KMS-11 (cell line): ENCODE measurements at regions not wholly inside any gene's neighbourhood (a gene's known extent, or its start where the extent isn't known, plus 50 kb on each side); places are given as distances from the start of the nearest gene placed in this dataset.
"Not testable (repeated sequence)": the region's sequence is repeated elsewhere in the genome, so short reads cannot be mapped to it uniquely, and the experiment has no call there.

Experiments
- H2AFZ ChIP-seq: fragments of 200-600 bp; sonication (generic); 2 replicates; pipeline ENCODE4 v1.6.1; 2016; ENCODE audit warnings: antibody characterized with exemption, mixed run types, low read depth
- H3K27ac ChIP-seq: fragments of 200-600 bp; sonication (generic); 2 replicates; pipeline ENCODE4 v1.6.1; 2016; ENCODE audit warnings: mild to moderate bottlenecking, mixed run types
- H3K27me3 ChIP-seq: fragments of 200-600 bp; sonication (generic); 2 replicates; pipeline ENCODE4 v1.6.1; 2017; ENCODE audit warnings: mild to moderate bottlenecking, low read depth, mixed run types, moderate library complexity; ENCODE audit not compliant: insufficient read depth
- H3K36me3 ChIP-seq: fragments of 200-600 bp; sonication (generic); 2 replicates; pipeline ENCODE4 v1.6.1; 2017; ENCODE audit warnings: mild to moderate bottlenecking, mixed run types; ENCODE audit not compliant: insufficient read depth
- H3K4me1 ChIP-seq: fragments of 200-600 bp; sonication (generic); 2 replicates; pipeline ENCODE4 v1.6.1; 2016; ENCODE audit warnings: mild to moderate bottlenecking, low read depth, mixed run types; ENCODE audit not compliant: poor library complexity, severe bottlenecking
- H3K4me2 ChIP-seq: fragments of 200-600 bp; sonication (generic); 2 replicates; pipeline ENCODE4 v1.7.0; 2016; ENCODE audit warnings: mild to moderate bottlenecking, mixed run types
- H3K4me3 ChIP-seq: fragments of 200-600 bp; sonication (generic); IDR thresholded peaks from 2 replicates; pipeline ENCODE4 v1.6.1; 2017; ENCODE audit warnings: low read depth, low read length, mixed read lengths; ENCODE audit not compliant: insufficient read depth
- H3K79me2 ChIP-seq: fragments of 200-600 bp; sonication (generic); 2 replicates; pipeline ENCODE4 v1.6.1; 2016; ENCODE audit warnings: low read depth, mixed run types; ENCODE audit not compliant: insufficient read depth
- H3K9ac ChIP-seq: fragments of 200-600 bp; sonication (generic); 2 replicates; pipeline ENCODE4 v1.6.1; 2016; ENCODE audit warnings: mild to moderate bottlenecking, mixed run types
- H4K20me1 ChIP-seq: fragments of 200-600 bp; sonication (generic); 2 replicates; pipeline ENCODE4 v1.6.1; 2016; ENCODE audit warnings: mild to moderate bottlenecking, mixed run types; ENCODE audit not compliant: insufficient read depth
- TF ChIP-seq, protein P1 (sequence below): fragments of 200-600 bp; sonication (generic); conservative IDR thresholded peaks from 2 replicates; pipeline ENCODE4 v1.6.1; 2017; ENCODE audit warnings: low read depth, mild to moderate bottlenecking, antibody characterized with exemption, low read length, moderate library complexity, mixed read lengths

DNA sequence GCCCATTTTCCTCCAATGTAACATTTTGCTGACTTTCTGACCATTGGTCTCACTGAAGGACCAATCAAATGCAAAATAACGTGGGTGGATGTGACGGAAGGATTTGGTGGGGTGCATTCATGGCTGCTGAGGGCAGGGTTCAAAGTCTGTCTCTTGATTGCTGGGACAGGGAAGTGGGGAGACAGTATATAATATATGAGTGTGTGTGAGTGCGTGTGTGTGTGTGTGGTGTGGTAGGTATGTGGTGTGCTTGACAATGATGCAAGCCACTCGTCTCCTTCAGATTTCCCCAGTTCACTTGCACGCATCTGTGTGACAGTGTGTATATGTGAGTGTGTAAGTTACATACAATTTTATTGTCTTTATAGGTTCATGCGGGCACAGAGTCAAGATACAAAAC, 477.3 kb downstream of the DIRAS2 start:
- Histone ChIP-seq H3K36me3 (no peaks in the 10 kb centered on the region), H3K27me3 (no peaks in the 10 kb centered on the region), H4K20me1 (no peaks in the 10 kb centered on the region), H3K4me2 (no peak overlapping the region), H2AFZ (no peak overlapping the region), H3K4me1 (no peaks in the 10 kb centered on the region), H3K27ac (no peak overlapping the region), H3K79me2 (no peaks in the 10 kb centered on the region), H3K4me3 (no peak overlapping the region), H3K9ac (no peak overlapping the region)
- TF ChIP-seq, protein P1, sequence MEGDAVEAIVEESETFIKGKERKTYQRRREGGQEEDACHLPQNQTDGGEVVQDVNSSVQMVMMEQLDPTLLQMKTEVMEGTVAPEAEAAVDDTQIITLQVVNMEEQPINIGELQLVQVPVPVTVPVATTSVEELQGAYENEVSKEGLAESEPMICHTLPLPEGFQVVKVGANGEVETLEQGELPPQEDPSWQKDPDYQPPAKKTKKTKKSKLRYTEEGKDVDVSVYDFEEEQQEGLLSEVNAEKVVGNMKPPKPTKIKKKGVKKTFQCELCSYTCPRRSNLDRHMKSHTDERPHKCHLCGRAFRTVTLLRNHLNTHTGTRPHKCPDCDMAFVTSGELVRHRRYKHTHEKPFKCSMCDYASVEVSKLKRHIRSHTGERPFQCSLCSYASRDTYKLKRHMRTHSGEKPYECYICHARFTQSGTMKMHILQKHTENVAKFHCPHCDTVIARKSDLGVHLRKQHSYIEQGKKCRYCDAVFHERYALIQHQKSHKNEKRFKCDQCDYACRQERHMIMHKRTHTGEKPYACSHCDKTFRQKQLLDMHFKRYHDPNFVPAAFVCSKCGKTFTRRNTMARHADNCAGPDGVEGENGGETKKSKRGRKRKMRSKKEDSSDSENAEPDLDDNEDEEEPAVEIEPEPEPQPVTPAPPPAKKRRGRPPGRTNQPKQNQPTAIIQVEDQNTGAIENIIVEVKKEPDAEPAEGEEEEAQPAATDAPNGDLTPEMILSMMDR = no peak

DNA sequence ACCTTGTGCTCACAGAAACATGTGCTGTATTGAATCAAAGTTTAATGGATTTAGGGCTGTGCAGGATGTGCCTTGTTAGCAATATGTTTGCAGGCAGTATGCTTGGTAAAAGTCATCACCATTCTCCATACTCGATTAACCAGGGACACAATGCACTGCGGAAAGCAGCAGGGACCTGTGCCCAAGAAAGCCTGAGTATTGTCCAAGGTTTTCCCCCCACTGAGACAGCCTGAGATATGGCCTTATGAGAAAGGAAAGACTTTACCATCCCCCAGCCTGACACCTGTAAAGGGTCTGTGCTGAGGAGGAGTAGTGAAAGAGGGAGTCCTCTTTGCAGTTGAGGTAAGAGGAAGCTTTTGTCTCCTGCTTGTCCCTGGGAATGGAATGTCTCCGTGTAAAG, 476.2 kb downstream of the DIRAS2 start:
- not testable (repeated sequence) for H3K4me3 ChIP-seq, H2AFZ ChIP-seq, H3K27ac ChIP-seq, H3K27me3 ChIP-seq, H3K9ac ChIP-seq, H3K36me3 ChIP-seq, H3K4me1 ChIP-seq, H3K79me2 ChIP-seq, H4K20me1 ChIP-seq, H3K4me2 ChIP-seq

DNA sequence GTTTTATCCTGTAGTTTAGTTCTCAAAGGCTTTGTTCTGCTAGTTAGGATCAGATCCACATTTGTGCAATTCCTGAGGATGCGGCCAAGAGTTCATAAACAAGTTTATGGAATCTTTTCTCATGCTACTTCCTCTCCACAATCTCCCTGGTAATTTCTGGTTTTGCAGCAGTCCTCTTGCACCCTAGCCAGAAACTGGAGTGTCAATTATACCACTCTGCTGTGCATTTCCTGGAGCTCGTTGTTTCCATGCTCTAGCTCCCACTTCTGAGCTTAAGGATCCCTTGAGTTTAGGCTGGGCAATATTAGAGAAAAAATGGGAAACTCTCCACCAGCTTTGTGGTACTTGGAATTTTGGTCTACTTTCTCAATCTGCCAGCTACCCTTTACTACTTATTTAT, 474.7 kb downstream of the DIRAS2 start:
- no peak overlapping the region for H3K9ac ChIP-seq
- H2AFZ ChIP-seq = no peak overlapping the region
- H4K20me1 ChIP-seq = no peaks in the 10 kb centered on the region
- no peaks in the 10 kb centered on the region for H3K36me3 ChIP-seq
- H3K4me3 ChIP-seq = no peak overlapping the region
- no peaks in the 10 kb centered on the region for H3K27me3 ChIP-seq
- H3K4me2 ChIP-seq = no peak overlapping the region
- no peak overlapping the region for H3K27ac ChIP-seq
- no peaks in the 10 kb centered on the region for H3K4me1 ChIP-seq
- TF ChIP-seq, protein P1 = no peak
- no peaks in the 10 kb centered on the region for H3K79me2 ChIP-seq

DNA sequence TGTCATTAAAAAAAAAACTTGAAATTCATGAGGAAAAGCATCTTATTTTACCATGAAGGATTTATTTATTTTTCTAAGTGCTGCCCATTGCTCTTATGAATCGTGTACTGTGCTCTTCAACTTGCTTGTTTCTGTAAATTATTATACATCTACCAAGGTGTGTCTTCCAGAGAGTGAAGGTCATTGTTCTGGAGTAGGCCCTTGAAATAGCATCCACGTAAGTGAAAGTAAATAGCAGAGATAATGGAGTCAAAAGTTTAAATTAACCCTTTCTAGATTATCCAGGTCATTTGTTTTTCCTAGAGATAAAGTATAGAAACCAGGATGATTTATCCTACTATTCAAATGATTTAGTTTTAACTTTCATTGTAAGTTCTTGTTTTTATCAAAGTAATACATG, 473.1 kb downstream of the DIRAS2 start:
- H3K27me3 ChIP-seq = no peaks in the 10 kb centered on the region
- TF ChIP-seq, protein P1 = no peak

DNA sequence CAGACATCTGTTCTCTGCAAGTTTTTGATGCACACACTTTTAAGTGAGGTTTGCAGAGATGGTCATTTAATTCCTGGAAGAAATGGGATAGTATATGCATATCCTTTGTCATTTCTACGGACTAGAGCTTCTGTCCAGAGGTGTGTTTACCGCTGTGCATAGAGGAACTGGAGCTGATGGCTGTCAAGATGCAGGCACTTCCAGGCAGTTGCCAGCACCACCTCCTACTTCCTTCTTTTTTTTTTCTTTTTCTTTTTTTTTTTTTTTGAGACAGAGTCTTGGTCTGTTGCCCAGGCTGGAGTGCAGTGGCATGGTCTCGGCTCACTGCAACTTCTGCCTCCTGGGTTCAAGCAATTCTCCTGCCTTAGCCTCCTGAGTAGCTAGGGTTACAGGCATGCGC, 468.7 kb downstream of the DIRAS2 start:
- not testable (repeated sequence) for H3K36me3 ChIP-seq, H4K20me1 ChIP-seq, H3K4me2 ChIP-seq, H3K79me2 ChIP-seq, H2AFZ ChIP-seq, H3K9ac ChIP-seq, H3K4me3 ChIP-seq, H3K4me1 ChIP-seq, H3K27ac ChIP-seq, H3K27me3 ChIP-seq

More for the DNA sequence above, 473.1 kb downstream of the DIRAS2 start:
- H4K20me1 ChIP-seq = no peaks in the 10 kb centered on the region
- no peak overlapping the region for H2AFZ ChIP-seq
- no peak overlapping the region for H3K27ac ChIP-seq
- H3K9ac ChIP-seq = no peak overlapping the region
- no peak overlapping the region for H3K4me3 ChIP-seq
- no peaks in the 10 kb centered on the region for H3K79me2 ChIP-seq
- H3K36me3 ChIP-seq = no peaks in the 10 kb centered on the region
- no peak overlapping the region for H3K4me2 ChIP-seq
- H3K4me1 ChIP-seq = no peaks in the 10 kb centered on the region

DNA sequence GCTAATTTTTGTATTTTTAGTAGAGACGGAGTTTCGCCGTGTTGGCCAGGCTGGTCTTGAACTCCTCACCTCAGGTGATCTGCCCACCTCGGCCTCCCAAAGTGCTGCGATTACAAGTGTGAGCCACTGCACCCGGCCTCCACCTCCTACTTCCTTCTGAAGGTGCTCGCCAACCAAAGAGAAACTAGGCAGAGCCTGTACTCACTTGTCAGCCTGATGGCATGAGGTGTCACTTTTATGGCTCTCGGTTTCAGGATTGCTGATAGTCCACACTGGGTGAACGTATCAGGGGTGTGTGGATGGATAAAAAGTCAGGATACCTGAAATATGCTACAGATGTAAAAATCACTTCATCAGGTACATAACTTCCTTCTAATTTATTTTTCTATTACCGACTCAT, 468.3 kb downstream of the DIRAS2 start:
- not testable (repeated sequence) for H3K79me2 ChIP-seq, H3K4me3 ChIP-seq, H4K20me1 ChIP-seq, H3K4me2 ChIP-seq, H3K4me1 ChIP-seq, H3K27me3 ChIP-seq, H3K36me3 ChIP-seq, H3K9ac ChIP-seq, H2AFZ ChIP-seq, H3K27ac ChIP-seq
